Uterus (tissue), 3 donors: ENCODE measurements at regions not wholly inside any gene's neighbourhood (a gene's known extent, or its start where the extent isn't known, plus 50 kb on each side); places are given as distances from the start of the nearest gene placed in this dataset.
"Not testable (repeated sequence)": the region's sequence is repeated elsewhere in the genome, so short reads cannot be mapped to it uniquely, and the experiment has no call there.

Source experiments
- DNase-seq, 2 donors: peaks; one replicate each; pipeline ENCODE4 v3.0.0-alpha.2; 2019 to 2020
- H3K27ac ChIP-seq, 2 donors: fragments of 200-600 bp; sonication (generic); 1 replicate in 1 of 2; 2 replicates in 1 of 2; pipeline ENCODE4 v1.5.1; 2016 to 2018
- H3K27me3 ChIP-seq, 2 donors: fragments of 200-600 bp; sonication (generic); one replicate each; pipeline ENCODE4 v1.5.1; 2018 to 2019; ENCODE audit warnings: control low read depth in 1 of 2
- H3K36me3 ChIP-seq, 2 donors: fragments of 200-600 bp; sonication (generic); one replicate each; pipeline ENCODE4 v1.5.1; 2019; ENCODE audit warnings: control low read depth in 1 of 2
- H3K4me1 ChIP-seq, 2 donors: fragments of 200-600 bp; sonication (generic); one replicate each; pipeline ENCODE4 v1.5.1; 2018 to 2019; ENCODE audit warnings: control low read depth in 1 of 2
- H3K4me3 ChIP-seq, 2 donors: fragments of 200-600 bp; sonication (generic); 1 replicate in 1 of 2; 2 replicates in 1 of 2; pipeline ENCODE4 v1.5.1; 2018 to 2019; ENCODE audit warnings: mild to moderate bottlenecking in 1 of 2
- H3K9me3 ChIP-seq, 2 donors: fragments of 200-600 bp; sonication (generic); one replicate each; pipeline ENCODE4 v1.5.1; 2019; ENCODE audit warnings: control low read depth in 1 of 2
- POLR2A ChIP-seq, 2 donors: fragments of 450-650 bp; IDR thresholded peaks; one replicate each; pipeline ENCODE4 v1.6.1; 2016; ENCODE audit warnings: antibody characterized with exemption in 2 of 2, mild to moderate bottlenecking in 1 of 2, moderate library complexity in 1 of 2
- intact Hi-C: fragments of 100-400 bp; cut with DNase I; formaldehyde crosslinking; loops from one replicate; pipeline ENCODE4 v1.15.1; 2023; ENCODE audit warnings: low total_unique reads
- TF ChIP-seq, protein P1 (sequence below), 4 experiments: fragments of 200-600 bp in 2 of 4; fragments of 450-650 bp in 2 of 4; sonication (generic) in 2 of 4; IDR thresholded peaks; one replicate each; pipeline ENCODE4 v1.5.1; 2016 to 2019; ENCODE audit warnings: antibody characterized with exemption in 4 of 4, mild to moderate bottlenecking in 2 of 4, moderate library complexity in 1 of 4
- donor health status: DM: yes; HTN: yes; CAD: no.

DNA sequence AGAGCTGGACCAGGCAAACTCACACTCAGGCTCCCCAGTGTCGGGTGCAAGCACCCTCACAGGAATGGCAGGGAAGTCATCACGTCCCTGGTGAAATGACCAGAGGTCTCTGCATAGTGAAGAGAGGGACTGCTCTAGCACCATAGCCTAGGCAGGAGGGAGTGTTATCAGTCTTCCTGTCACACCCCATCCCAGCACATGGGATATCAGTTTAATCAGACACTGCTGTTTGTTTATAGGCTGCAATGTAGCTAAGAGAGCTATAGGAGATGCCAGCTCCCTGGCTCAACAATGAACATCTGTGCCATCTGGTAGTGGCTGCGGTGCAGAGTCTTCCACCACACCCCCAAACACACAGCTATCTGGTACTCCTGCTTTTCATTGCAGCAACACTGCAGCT lies 776.6 kb downstream of the ZNF385D start:
- no peaks in the 10 kb centered on the region for H3K4me1 ChIP-seq
- TF ChIP-seq, protein P1, sequence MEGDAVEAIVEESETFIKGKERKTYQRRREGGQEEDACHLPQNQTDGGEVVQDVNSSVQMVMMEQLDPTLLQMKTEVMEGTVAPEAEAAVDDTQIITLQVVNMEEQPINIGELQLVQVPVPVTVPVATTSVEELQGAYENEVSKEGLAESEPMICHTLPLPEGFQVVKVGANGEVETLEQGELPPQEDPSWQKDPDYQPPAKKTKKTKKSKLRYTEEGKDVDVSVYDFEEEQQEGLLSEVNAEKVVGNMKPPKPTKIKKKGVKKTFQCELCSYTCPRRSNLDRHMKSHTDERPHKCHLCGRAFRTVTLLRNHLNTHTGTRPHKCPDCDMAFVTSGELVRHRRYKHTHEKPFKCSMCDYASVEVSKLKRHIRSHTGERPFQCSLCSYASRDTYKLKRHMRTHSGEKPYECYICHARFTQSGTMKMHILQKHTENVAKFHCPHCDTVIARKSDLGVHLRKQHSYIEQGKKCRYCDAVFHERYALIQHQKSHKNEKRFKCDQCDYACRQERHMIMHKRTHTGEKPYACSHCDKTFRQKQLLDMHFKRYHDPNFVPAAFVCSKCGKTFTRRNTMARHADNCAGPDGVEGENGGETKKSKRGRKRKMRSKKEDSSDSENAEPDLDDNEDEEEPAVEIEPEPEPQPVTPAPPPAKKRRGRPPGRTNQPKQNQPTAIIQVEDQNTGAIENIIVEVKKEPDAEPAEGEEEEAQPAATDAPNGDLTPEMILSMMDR (IDR thresholded peaks at IDR 0.05), result no peak
- TF ChIP-seq POLR2A (IDR thresholded peaks at IDR 0.05), result no peak
- intact Hi-C loops, result no loop called here

DNA sequence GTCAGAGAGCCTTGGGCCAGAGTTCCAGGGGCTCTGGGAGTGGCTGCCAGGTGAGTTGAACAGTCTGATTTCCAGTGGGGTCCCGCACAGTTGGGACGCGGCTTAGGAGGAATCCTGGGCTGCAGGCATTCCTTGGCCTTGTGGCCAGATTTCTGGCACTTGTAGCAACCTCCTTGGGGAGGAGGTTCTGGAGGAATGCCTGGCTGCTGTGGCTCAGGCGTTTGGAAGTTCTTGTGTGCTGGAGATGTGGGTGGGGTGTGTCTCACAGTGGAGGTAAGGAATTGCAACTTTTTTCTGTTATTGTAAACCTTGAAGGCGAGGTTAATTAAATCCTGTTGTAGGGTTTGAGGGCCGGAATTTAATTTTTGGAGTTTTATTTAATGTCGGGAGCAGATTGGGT lies 780.2 kb downstream of the ZNF385D start:
- H3K27ac ChIP-seq, H3K4me3 ChIP-seq, intact Hi-C loops, H3K4me1 ChIP-seq, DNase-seq, H3K27me3 ChIP-seq, H3K36me3 ChIP-seq, H3K9me3 ChIP-seq: not testable (repeated sequence)

More for the DNA sequence above, 776.6 kb downstream of the ZNF385D start:
- Histone ChIP-seq H3K27me3 (no peaks in the 10 kb centered on the region), H3K27ac (no peak overlapping the region), H3K9me3 (no peaks in the 10 kb centered on the region), H3K36me3 (no peaks in the 10 kb centered on the region), H3K4me3 (no peak overlapping the region)
- DNase-seq, result no peak

DNA sequence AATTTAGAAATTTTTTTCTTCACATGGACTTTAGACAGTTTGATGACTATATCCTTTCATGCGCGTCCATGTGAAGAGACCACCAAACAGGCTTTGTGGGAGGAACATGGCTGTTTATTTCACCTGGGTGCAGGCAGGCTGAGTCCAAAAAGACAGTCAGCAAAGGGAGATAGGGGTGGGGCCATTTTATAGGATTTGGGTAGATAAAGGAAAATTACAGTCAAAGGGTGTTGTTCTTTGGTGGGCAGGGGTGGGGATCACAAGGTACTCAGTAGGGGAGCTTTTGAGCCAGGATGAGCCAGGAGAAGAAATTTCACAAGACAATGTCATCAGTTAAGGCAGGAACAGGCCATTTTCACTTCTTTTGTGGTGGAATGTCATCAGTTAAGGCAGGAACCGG lies 781.5 kb upstream of the SGO1 start:
- H3K36me3 ChIP-seq, intact Hi-C loops, H3K4me3 ChIP-seq, DNase-seq, H3K27me3 ChIP-seq, H3K27ac ChIP-seq, H3K9me3 ChIP-seq, H3K4me1 ChIP-seq: not testable (repeated sequence)

DNA sequence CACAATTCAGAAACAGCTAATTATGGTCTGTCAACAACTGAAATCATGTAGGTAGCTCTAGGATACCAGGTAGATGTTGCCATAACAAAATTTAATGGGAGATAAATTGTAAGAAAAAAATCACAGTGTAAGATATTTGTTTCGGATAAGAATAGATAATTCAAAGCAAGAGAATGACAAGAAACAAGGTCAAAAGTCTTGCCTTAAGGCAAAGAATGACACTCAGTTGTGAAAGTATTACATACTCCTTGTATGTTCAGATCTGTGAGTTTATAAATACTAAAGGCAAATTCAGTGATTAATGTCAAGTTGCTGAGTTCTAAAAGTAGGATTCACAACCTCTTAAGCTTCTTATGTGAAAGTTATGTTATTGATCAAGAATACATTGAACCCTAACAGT lies 772.2 kb upstream of the SGO1 start:
- Histone ChIP-seq H3K9me3 (no peaks in the 10 kb centered on the region), H3K27me3 (no peaks in the 10 kb centered on the region), H3K4me1 (no peaks in the 10 kb centered on the region), H3K27ac (no peak overlapping the region), H3K36me3 (no peaks in the 10 kb centered on the region), H3K4me3 (no peak overlapping the region)
- intact Hi-C loops, result no loop called here
- TF ChIP-seq, protein P1 (IDR thresholded peaks at IDR 0.05), result no peak
- no peak for TF ChIP-seq POLR2A (IDR thresholded peaks at IDR 0.05)
- DNase-seq, result no peak

DNA sequence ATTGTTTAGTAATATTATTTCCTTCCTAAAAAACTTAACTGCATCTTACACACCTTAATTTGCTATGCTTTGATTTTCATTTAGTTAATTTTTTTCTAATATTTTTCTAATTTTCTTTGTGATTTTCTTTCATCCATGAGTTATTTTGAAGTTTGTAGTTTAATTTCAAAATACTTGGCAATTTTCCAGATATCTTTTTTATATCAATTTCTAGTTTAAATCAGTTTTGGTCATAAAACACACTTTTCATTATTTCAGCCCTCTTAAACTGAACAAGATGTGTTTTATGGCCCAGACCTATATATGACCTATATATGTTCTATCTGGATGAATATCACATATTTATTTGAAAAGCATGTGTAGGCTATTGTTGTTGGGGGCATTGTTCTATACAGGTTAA lies 759.9 kb upstream of the SGO1 start:
- H3K27ac ChIP-seq, result no peak overlapping the region
- H3K4me3 ChIP-seq, result no peak overlapping the region
- intact Hi-C loops, result no loop called here
- no peaks in the 10 kb centered on the region for H3K27me3 ChIP-seq
- DNase-seq, result no peak
- no peaks in the 10 kb centered on the region for H3K36me3 ChIP-seq
- no peaks in the 10 kb centered on the region for H3K4me1 ChIP-seq
- no peaks in the 10 kb centered on the region for H3K9me3 ChIP-seq
- TF ChIP-seq POLR2A (IDR thresholded peaks at IDR 0.05), result no peak
- TF ChIP-seq, protein P1 (IDR thresholded peaks at IDR 0.05), result no peak

DNA sequence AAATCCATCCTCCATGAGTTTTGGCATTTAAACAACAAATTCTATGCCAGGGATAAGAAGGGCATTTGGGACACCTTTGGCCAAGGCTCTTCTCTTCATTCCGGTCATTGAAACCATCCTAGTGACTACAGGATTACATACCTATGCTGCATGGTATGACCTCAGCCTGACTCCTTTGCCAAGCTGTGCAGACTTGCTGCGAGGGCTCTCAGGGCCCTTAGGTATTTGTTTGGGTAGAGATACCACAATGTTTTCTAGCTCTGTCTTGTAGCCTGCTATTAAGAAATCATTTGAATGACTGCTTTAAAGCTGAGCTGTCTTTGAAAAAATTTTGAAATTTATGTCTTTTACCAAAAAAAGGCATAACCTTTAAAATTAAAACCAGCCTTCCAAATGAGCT lies 749.8 kb upstream of the SGO1 start:
- H3K9me3 ChIP-seq, result no peaks in the 10 kb centered on the region
- no peaks in the 10 kb centered on the region for H3K27me3 ChIP-seq
- no peak for DNase-seq
- TF ChIP-seq, protein P1 (IDR thresholded peaks at IDR 0.05), result no peak
- no peak for TF ChIP-seq POLR2A (IDR thresholded peaks at IDR 0.05)
- no peaks in the 10 kb centered on the region for H3K36me3 ChIP-seq
- no peak overlapping the region for H3K4me3 ChIP-seq
- H3K4me1 ChIP-seq, result no peaks in the 10 kb centered on the region
- intact Hi-C loops, result no loop called here
- H3K27ac ChIP-seq, result no peak overlapping the region
